HG02973 (cell line): ENCODE measurements at regions not wholly inside any gene's neighbourhood (a gene's known extent, or its start where the extent isn't known, plus 50 kb on each side); places are given as distances from the start of the nearest gene placed in this dataset.

Source experiments
- ATAC-seq: cut with Tn5 transposase; IDR thresholded peaks from one replicate; pipeline ENCODE4 v1.9.1; 2021; ENCODE audit warnings: moderate library complexity; ENCODE audit not compliant: unreplicated experiment

GRCh38 chr17:77749321-77749751 is 209.2 kb upstream of the TNRC6C start:
- ATAC-seq: no peak

- no peak for ATAC-seq
Observed at GRCh38 chr17:77749989-77750388, 208.5 kb upstream of the TNRC6C start.

- no peak for ATAC-seq
Observed at GRCh38 chr17:77750427-77751043, 208.0 kb upstream of the TNRC6C start.

- no peak for ATAC-seq
Observed at GRCh38 chr17:77753246-77753645, 205.3 kb upstream of the TNRC6C start.

DNA sequence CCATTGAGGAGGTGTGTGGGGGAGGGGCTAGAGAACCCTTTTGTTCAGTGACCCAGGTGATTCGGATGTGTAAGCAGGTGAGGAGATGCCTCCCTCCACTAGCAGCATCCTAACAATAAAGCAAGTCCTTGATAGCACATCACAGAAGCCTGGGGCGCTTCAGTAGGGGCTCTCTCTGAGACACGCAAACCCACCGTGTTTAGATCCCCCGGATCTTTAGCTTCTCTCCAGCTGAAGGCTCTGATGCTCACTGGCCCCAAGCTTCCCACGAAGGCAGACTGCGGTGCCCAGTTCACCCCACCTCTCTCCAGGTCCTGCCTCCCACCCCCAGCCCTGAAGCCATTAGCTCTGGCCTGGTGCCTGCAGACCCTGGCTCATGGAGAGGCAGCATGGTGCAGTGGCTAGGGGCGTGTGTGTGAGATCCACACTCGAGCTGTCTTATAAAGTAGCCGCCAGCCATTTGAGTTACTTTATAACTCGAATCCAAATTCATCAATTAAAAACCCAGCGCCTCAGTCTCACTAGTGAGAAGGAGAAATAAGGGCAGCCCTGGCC is 204.7 kb upstream of the TNRC6C start:
- ATAC-seq: no peak

GRCh38 chr17:77754956-77755355 is 203.5 kb upstream of the TNRC6C start:
- ATAC-seq: no peak

- ATAC-seq: no peak
Observed at GRCh38 chr17:77755410-77755963, 203.0 kb upstream of the TNRC6C start.

DNA sequence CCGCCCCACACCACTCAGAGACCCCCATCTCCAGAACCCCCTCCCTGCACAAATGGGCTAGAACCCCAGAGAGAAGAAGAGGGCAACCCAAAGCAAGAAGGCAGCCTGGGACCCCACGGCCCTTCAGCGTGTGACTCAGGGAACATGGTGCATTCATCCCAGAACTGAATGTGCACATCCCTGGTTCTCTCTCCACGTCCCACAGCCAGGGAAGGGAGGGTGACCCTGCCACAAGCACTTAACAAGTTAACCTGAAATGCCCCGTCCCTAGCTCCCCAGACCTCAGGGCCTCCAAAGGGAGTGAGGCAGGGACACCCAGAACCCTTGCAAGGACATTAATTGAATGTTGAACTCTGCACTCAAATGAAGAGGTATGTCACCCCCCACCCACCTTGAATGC is 202.5 kb upstream of the TNRC6C start:
- no peak for ATAC-seq

DNA sequence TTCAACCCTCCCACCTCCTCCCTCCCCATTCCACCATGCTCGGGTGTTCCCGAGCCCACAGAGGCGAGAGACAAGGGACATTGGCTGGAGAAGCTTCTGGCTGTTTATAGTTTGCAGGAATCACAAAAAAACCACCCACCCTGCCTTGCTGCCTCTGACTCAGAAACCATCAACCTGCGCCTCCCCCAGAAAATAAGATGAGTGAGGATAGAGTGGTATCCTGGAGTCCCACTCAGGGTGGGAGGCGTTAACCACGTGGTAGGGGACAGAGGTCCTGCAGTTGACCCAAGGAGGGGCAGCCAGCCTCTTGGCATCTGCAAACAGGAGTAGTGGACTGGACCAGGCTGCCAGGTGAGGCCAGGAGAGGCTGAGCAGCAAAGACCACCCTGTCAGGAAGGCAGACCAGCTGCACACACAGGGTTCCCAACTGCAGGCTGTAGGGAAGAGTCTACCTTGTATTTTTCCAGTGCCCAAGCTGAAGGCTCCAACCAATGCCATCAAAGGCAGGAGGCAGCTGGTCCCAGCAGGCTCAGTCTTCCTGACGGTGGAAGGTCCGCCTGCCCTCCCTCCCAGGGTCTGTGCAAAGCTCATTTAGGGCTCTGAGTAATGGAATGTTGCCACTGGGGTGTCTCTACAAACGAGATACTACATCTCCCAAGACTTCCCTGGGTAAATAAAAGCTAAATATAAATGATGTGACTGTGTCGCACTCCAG is 201.5 kb upstream of the TNRC6C start:
- no peak for ATAC-seq

GRCh38 chr17:77757561-77757898 is 201.0 kb upstream of the TNRC6C start:
- no peak for ATAC-seq

- ATAC-seq: no peak
Observed at GRCh38 chr17:77763023-77763422, 195.5 kb upstream of the TNRC6C start.

DNA sequence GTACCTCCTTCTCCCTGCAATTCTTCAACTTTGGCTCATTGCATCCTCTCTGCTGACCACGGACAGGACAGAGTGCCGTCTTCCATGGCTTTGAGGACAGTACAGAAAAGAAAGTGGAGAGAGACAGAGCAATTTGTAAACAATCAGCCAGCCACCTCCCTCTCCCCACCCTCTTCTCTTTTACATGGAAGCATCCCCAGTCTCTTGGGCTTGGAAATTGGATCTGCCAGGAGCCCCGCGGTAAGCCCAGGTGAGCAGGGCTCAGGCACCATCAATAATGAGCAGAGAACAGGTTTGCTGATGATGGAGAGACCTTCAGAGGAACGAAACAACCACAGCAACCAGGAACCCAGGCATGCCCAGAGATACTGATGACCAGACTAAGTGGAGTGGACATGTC is 194.9 kb upstream of the TNRC6C start:
- no peak for ATAC-seq

- no peak for ATAC-seq
Observed at GRCh38 chr17:77765292-77765691, 193.2 kb upstream of the TNRC6C start.

DNA sequence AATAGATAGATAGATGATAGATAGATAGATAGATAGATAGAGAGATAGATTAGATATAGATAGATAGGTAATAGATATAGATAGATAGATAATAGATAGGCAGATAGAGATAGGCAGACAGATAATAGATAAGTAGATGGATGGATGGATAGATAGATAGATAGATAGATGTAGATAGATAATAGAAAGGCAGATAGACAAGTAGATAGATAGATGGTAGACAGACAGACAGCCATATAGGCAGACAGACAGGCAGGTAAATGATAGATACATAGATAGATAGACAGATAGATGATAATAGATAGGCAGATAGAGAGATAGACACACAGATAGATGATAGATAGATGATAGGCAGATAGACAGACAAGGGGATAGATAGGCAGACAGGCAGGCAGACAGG is 191.4 kb upstream of the TNRC6C start:
- ATAC-seq: no peak

- ATAC-seq: no peak
Observed at GRCh38 chr17:77768248-77768852, 190.2 kb upstream of the TNRC6C start.

GRCh38 chr17:77769215-77769614 is 189.3 kb upstream of the TNRC6C start:
- no peak for ATAC-seq

DNA sequence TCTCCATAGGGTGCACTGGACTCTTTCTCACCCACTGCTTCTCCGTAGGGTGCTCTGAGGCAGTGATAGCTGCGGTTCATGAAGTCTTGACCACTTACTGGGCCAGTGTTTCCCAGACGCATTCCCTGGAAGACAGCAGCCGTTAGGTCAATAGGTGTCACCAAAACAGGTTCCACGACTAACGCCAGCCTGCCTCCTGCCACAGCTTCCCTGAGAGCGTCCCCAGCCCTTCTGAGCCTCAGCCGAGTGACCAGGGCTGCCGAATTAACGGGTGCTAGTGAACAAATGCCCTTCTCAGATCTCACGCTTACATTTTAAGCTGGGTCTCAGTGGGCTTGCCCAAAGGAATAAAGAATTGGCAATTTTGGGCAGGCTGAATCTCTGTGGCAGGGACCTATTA is 188.7 kb upstream of the TNRC6C start:
- no peak for ATAC-seq

DNA sequence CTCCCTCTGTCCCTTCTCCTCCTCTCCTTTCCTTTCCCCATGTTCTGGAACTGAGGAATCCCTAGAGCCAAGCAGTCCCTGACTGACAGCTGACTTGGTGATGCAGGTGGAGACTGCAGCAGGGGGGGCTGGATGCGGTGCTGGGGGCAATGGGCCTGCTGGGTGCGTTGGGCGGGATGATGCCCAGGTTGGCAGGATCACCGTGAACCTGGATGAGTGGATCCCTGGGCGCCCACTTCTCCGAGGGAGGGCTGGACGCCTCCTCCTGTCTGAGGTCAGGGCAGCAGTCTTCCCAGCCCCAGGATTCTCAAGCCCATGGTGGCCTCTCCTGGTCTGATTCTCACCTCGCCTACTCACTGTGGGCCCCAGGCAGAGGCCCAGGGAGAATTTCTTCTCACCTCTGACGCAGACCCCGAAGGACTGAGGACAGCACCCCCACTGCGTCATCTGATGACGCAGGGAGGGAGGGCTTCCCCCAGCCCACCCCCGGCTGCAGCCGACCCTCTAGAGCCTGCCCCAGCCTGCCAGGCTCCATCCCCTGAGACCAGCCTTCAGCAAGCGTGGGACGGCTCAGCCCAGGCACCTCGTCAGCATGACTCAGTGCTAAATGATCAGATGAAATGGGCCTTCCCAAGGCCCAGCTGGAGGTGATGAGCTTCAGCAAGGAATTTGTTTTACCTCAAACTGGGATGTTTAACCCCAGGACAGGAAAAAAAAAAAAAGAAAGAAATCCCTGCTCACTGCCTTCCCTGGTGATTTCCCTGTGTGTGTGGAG is 188.0 kb upstream of the TNRC6C start:
- ATAC-seq: no peak

DNA sequence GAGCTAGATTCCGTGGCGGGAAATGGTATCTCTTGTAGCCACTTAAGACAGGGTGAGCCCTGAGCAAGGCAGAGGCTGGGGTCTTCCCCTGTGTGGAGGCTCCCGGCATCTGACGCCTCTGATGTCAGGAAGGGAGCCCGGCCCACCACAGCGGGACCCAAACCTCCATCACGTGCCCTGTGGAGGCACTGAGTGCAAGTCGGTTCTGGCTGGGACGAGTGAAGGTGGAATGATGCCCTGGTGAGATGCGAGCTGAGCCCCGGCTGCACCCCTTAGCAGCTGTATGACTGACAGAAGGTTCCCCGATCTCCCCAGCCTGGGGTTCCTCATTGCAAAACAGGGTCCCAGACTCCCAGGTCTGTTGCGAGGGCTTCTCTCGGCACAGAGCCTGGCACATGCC is 187.4 kb upstream of the TNRC6C start:
- no peak for ATAC-seq

DNA sequence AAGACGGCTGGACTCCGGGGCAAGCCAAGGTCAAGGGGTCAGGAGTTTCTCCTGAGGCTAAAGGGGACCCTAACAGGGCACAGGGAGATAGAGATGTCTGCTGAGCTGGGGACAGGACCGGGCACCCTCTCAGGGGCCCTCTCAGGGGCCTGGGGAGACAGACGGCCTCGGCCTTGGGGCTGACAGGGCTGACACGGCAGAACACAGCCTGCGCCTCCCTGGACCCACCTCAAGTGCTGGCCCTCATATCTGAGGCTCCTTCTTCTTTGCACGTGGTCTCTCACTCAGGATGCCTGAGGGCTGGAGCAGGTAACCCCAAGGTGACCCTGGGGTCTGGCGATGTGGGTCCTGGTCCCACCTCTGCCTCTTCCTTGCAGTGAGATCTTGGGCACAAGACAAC is 186.9 kb upstream of the TNRC6C start:
- no peak for ATAC-seq

- ATAC-seq: no peak
Observed at GRCh38 chr17:77771998-77772397, 186.5 kb upstream of the TNRC6C start.
